ENCODE measurements at regions not wholly inside any gene's neighbourhood (a gene's known extent, or its start where the extent isn't known, plus 50 kb on each side); places are given as distances from the start of the nearest gene placed in this dataset.

- no peak for FAIRE-seq
Observed at GRCh38 chr3:139870000-139870675, 64.8 kb upstream of the CLSTN2 start.

DNA sequence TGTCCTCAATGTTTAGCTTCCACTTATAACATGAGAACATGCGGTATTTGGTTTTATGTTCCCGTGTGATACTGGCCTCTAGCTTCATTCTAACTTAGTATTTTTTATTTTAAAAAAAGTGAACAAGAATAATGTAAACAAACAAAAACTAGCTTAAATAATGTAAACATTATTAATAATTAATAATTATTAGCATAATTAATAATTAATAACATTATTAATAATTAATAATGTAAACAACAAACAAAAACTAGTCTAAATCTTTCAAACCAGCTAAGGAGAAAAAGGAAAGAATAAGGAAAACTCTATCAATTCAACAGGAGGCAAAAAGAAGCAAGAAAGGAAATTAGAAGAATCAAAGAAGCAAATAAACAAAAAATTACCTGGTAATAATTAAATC, 66.2 kb upstream of the CLSTN2 start:
- peak; percentile 68 for FAIRE-seq

- FAIRE-seq = no peak
Observed at GRCh38 chr3:139848660-139849059, 86.3 kb upstream of the CLSTN2 start.

GRCh38 chr3:139846729-139847128, 88.3 kb upstream of the CLSTN2 start:
- no peak for FAIRE-seq

DNA sequence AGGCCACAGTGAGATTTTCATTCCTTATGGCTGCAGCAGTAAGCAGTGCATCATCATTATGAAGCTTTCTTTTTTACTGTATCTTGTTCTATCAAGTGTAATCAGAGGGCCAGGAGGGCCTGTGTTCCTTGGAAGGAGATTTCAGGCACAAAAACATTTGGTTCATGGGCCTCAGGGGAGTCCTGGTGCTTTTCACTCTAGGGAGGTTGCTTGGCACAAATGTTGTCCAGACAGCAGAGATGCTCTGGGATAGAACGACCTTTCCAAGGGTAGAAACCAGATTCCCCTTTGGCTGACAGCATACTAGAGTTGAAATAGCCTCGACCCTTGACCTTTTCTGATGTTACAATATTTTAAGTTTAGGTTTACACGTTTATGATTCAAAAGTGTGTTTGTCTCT, 95.3 kb upstream of the CLSTN2 start:
- FAIRE-seq = no peak

GRCh38 chr3:139839014-139839413, 96.0 kb upstream of the CLSTN2 start:
- no peak for FAIRE-seq

- FAIRE-seq = no peak
Observed at GRCh38 chr3:139838269-139838957, 96.6 kb upstream of the CLSTN2 start.

DNA sequence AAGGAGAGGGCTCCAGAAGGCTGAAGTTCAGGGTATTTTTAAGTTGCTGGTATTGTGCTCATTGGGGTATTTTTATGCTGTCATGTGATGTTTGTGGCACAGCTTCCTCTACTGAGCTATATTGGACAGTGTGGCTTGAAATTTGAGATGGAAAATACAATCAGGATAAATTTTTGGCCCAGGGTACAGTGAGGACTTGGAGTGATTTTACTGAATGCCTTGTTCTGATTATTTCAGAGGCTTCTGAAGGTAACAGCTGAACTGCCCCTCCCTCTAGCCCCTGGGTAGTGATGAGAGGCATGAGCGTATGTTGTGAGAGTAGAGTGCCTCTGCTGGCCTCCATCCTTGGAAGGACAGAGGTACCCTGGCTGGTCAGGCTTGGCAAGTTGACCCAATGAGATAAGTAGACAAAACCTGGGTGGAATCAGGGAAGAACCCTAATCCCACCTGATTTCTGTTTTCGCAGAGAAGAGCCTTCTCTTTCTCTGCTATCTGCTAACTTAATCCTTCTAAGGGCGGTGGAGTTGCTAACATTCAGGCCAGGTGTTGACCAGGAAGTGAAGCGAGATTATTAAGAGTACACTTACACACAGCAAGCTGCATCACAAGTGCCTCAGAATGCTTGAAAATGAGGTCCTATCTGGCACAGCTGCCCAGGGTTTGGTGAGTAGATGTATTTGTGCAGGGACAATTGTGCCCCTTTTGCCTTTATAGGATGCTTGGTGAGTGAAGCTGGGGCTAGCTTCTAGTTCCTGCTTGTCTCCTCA, 98.1 kb upstream of the CLSTN2 start:
- no peak for FAIRE-seq

DNA sequence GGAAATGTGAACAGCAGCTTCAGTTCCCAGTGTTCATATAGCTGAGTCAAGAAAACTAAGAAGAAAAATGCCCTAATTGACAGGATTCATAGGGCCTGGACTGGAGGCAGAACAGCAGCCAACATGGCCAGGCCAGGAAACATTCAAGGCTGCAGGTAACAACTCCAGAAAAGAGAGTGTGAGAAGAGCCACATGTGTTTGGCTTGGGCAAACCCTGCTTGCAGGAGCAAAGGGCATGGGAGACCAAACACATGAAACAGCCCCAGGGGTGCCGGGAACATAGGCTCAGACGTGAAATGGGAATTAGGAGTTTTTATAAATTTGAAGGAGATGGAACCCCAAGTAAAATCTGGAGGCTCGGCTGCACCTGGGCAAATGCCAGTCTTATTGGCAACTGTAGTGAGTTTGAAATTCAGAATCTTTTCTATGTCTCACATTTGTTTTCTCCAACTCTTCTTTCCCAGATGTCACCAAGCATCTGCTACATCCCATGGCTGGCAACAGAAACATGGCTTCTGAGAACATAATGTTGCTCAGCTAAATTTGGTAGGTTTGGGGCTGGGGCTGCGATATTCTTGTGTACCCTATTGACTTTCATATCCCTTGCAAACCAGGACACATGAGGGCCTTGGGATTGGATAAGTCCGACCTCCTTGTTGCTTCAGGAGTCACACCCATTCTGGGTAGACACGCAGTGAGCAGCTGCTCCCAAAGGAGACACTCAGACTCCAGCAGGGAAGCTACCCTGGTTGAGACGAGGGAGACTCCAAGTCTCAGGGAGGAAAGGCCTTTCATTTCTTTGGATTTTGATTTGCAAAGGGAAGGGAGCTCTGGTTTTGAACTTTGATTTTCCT, 98.9 kb upstream of the CLSTN2 start:
- no peak for FAIRE-seq

DNA sequence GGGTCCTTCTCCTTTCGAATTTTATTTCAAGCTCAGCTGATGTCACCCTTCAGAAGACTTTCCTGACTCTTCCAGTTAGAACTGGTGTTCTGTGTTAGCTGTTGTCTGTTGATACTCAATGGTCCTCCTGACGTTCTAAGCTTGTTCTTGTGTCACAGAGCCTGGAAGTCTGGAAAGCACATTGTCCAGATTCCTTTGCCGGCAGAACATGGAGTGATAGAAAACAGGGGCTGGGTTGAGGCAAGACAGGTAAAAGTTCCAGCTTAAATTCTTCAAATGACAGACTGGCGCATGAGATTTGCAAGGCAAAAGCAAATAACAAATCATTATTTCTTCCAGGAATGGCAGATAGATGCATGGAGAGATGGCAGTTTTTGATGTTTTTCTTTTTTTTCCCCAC, 102.0 kb upstream of the CLSTN2 start:
- FAIRE-seq = no peak

GRCh38 chr3:139830817-139831216, 104.2 kb upstream of the CLSTN2 start:
- no peak for FAIRE-seq

GRCh38 chr3:139827833-139828232, 107.2 kb upstream of the CLSTN2 start:
- FAIRE-seq = no peak

DNA sequence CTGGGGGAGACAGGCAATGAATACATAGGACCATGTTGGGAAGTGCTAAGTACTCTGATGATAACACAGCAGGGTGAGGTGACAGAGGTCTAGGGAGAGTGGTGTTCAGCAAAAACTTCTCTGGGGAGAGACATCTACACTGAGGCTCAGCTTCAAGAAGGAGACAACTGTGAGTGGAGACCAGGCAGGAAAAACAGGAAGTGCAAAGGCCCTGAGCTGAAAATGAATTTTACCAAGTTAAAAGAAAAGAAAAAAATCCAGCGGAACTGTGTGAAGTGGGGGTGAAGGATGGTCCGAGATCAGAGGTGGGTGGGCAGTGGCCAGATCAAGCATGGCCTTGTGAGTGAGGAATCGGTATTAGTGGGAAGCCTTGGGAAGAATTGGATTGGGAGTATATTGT, 110.1 kb upstream of the CLSTN2 start:
- FAIRE-seq = no peak

GRCh38 chr3:139814646-139815045, 120.3 kb upstream of the CLSTN2 start:
- FAIRE-seq = no peak

DNA sequence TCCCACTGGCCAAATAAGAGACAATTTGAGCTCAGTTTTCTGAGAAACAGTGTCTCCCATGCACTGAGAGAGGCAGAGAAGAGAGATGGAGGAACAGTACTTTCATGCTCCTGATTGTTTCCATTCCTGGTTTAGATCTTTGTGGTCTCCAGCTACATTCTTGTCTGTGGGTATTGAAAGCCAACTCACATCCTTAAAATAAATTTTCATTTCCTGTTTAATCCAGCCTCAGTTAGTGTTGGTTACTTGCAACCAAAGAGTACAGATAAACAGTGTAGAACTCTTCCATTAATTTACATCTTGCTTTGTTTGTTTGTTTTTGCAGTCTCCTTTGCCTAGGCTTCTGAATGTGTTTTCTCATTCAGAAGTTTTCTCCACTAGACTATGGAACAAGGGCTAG, 123.7 kb upstream of the CLSTN2 start:
- no peak for FAIRE-seq

- FAIRE-seq = no peak
Observed at GRCh38 chr3:139808201-139808600, 126.8 kb upstream of the CLSTN2 start.

DNA sequence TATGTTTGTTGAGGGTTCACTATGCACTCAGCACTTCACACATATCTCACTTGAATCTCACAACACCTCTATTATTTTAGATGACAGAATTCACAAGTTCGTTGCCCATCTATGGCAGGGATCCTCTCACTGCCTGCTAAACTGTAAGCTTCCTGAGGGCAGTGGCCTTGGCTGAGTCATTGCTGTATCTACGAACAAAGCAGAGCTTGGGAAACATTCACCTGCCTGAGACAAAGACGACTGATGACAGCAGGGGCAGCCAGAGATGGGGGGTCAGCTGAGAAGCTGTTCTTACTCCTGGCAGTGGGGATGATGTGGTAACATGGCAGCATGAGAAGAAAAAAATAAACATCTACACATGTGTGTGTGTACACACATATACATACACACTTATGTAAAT, 125.5 kb upstream of the NMNAT3 start:
- FAIRE-seq = no peak

- no peak for FAIRE-seq
Observed at GRCh38 chr3:139797724-139798343, 120.1 kb upstream of the NMNAT3 start.

DNA sequence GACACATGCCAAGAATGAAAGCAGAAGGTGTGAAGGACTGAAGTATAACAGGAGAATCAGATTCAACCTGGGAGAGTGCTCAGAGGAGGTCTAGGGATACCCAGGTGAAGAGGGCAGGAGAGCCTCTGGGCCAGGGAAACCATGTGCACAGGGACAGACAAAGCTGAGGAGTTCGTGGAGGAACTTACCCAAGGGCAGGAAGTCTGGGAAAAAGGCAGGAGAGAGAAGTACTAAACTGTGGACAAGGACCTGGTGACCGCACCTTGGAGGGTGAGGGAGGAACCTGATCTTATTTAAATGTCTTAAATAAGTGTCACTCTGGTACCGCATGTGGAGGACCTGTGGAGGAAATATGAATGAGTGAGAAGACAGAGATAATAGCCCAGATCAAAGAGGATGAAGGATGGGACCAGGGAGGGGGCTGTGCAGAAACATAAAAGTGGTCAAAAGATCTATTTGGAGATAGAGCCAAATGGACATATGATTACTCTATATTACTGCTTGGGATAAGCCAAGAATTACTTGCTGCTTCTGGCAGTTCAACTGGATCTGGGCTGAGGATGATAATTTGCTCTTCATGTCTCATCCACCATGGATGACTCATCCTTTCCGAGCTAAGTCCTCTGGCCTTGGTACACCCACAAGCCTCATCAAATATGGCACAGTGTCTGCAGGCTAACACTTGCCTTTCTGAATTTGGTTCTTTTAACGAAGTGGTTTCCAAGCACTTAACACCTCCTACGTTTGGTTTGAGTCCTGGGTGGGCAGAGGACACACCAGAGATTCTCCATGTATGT, 116.9 kb upstream of the NMNAT3 start:
- no peak for FAIRE-seq

GRCh38 chr3:139793408-139793807, 115.6 kb upstream of the NMNAT3 start:
- FAIRE-seq = no peak

DNA sequence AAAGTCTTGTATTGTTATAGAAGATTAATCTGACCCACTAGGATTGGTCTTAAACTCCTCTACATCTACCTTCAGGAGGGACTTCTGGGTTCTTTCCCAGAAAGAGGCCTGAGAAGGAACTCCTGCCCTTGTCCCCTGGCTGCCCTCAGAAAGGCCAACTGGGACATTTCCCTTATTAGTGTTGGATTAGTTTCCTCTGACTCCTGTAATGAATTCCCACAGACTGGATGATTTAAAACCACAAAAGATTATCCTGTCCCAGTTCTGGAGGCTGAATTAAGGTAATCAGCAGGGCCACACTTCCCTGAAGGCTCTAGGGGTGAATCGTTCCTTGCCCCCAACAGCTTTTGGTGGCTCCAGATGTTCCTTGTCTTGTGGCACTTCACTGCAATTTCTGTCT, 102.8 kb upstream of the NMNAT3 start:
- FAIRE-seq = no peak

Measured in A204.1 (cell line).